Liver (tissue), 8 donors: ENCODE measurements at regions not wholly inside any gene's neighbourhood (a gene's known extent, or its start where the extent isn't known, plus 50 kb on each side); places are given as distances from the start of the nearest gene placed in this dataset.

Experiments used
- DNase-seq: peaks from one replicate; pipeline ENCODE4 v3.0.0-alpha.2; 2017; ENCODE audit warnings: low spot score
- H3K27ac ChIP-seq, 2 donors: one replicate each; pipeline ENCODE4 v1.7.0; 2013; ENCODE audit warnings: inconsistent platforms in 2 of 2, low read length in 2 of 2, control low read depth in 1 of 2, low read depth in 1 of 2, mild to moderate bottlenecking in 1 of 2
- H3K27me3 ChIP-seq, 4 donors: one replicate each; pipeline versions ENCODE4 v1.6.1 to v1.7.0; 2013; ENCODE audit warnings: low read length in 3 of 4, inconsistent platforms in 1 of 4, mild to moderate bottlenecking in 1 of 4, moderate library complexity in 1 of 4; ENCODE audit not compliant: control insufficient read depth in 4 of 4, insufficient read depth in 4 of 4
- H3K36me3 ChIP-seq, 4 donors: one replicate each; pipeline versions ENCODE4 v1.6.1 to v1.7.0; 2013; ENCODE audit warnings: low read length in 3 of 4, mild to moderate bottlenecking in 3 of 4, low read depth in 1 of 4, moderate library complexity in 1 of 4; ENCODE audit not compliant: control insufficient read depth in 4 of 4, insufficient read depth in 3 of 4
- H3K4me1 ChIP-seq, 4 donors: one replicate each; pipeline versions ENCODE4 v1.6.1 to v1.7.0; 2013; ENCODE audit warnings: low read length in 3 of 4, mild to moderate bottlenecking in 3 of 4, moderate library complexity in 1 of 4; ENCODE audit not compliant: control insufficient read depth in 4 of 4, insufficient read depth in 4 of 4
- H3K4me3 ChIP-seq, 3 donors: one replicate each; pipeline versions ENCODE4 v1.6.1 to v1.7.0; 2013; ENCODE audit warnings: low read length in 3 of 3, control low read depth in 1 of 3, low read depth in 1 of 3, mild to moderate bottlenecking in 1 of 3
- H3K9ac ChIP-seq, 2 donors: one replicate each; pipeline ENCODE4 v1.7.0; 2013; ENCODE audit warnings: low read length in 2 of 2, mild to moderate bottlenecking in 2 of 2, moderate library complexity in 2 of 2, control low read depth in 1 of 2, low read depth in 1 of 2
- H3K9me3 ChIP-seq, 4 donors: one replicate each; pipeline versions ENCODE4 v1.6.1 to v1.7.0; 2013; ENCODE audit warnings: low read length in 3 of 4; ENCODE audit not compliant: control insufficient read depth in 4 of 4
- EGR1 ChIP-seq, 2 donors: IDR thresholded peaks; 2 replicates each; pipeline ENCODE4 v1.6.1; 2016 to 2018; ENCODE audit warnings: antibody characterized with exemption in 2 of 2, low read depth in 2 of 2
- FOXA1 ChIP-seq: IDR thresholded peaks from 2 replicates; pipeline ENCODE4 v1.6.1; 2016; ENCODE audit warnings: antibody characterized with exemption
- FOXA2 ChIP-seq: IDR thresholded peaks from 2 replicates; pipeline ENCODE4 v1.6.1; 2016; ENCODE audit warnings: antibody characterized with exemption
- GABPA ChIP-seq, 2 donors: IDR thresholded peaks in 1 of 2; conservative IDR thresholded peaks in 1 of 2; 2 replicates each; pipeline ENCODE4 v1.6.1; 2016; ENCODE audit warnings: antibody characterized with exemption in 2 of 2, mild to moderate bottlenecking in 1 of 2, moderate library complexity in 1 of 2
- HNF4A ChIP-seq, 2 donors: conservative IDR thresholded peaks; 2 replicates each; pipeline ENCODE4 v1.6.1; 2016; ENCODE audit warnings: antibody characterized with exemption in 2 of 2, mild to moderate bottlenecking in 2 of 2
- HNF4G ChIP-seq: IDR thresholded peaks from 2 replicates; pipeline ENCODE4 v1.6.1; 2016; ENCODE audit warnings: antibody characterized with exemption
- JUND ChIP-seq, 2 donors: IDR thresholded peaks; 2 replicates each; pipeline ENCODE4 v1.6.1; 2016; ENCODE audit warnings: antibody characterized with exemption in 2 of 2
- NR2F2 ChIP-seq: IDR thresholded peaks from 2 replicates; pipeline ENCODE4 v1.6.1; 2016; ENCODE audit warnings: antibody characterized with exemption
- RAD21 ChIP-seq, 2 donors: IDR thresholded peaks; 2 replicates each; pipeline ENCODE4 v1.6.1; 2016; ENCODE audit warnings: antibody characterized with exemption in 2 of 2, mild to moderate bottlenecking in 2 of 2
- RXRA ChIP-seq, 2 donors: IDR thresholded peaks; 2 replicates each; pipeline ENCODE4 v1.6.1; 2017 to 2018; ENCODE audit warnings: antibody characterized with exemption in 2 of 2, mild to moderate bottlenecking in 1 of 2
- SP1 ChIP-seq: IDR thresholded peaks from 2 replicates; pipeline ENCODE4 v1.6.1; 2018; ENCODE audit warnings: antibody characterized with exemption, mild to moderate bottlenecking
- TAF1 ChIP-seq: conservative IDR thresholded peaks from 2 replicates; pipeline ENCODE4 v1.6.1; 2016; ENCODE audit warnings: antibody characterized with exemption, mild to moderate bottlenecking
- YY1 ChIP-seq: IDR thresholded peaks from 2 replicates; pipeline ENCODE4 v1.6.1; 2016; ENCODE audit warnings: antibody characterized with exemption, mild to moderate bottlenecking
- WGBS: extraction: QIAGEN DNeasy Blood & Tissue Kit; methylation state at CpG from one replicate; pipeline ENCODE4 v1.1.7; 2013; 5-methylcytosine and 5-hydroxymethylcytosine counted together
- TF ChIP-seq, protein P1 (sequence below): IDR thresholded peaks from 2 replicates; pipeline ENCODE4 v1.6.1; 2016; ENCODE audit warnings: antibody characterized with exemption
- TF ChIP-seq, protein P2 (sequence below): IDR thresholded peaks from 2 replicates; pipeline ENCODE4 v1.6.1; 2016; ENCODE audit warnings: antibody characterized with exemption, mild to moderate bottlenecking
- TF ChIP-seq, protein P3 (sequence below): fragments of 150-350 bp; IDR thresholded peaks from 2 replicates; pipeline ENCODE4 v1.5.1; 2017; ENCODE audit warnings: improper control_type of control experiment, low read depth, low read length; ENCODE audit not compliant: missing input control
- TF ChIP-seq, protein P4 (sequence below): IDR thresholded peaks from 2 replicates; pipeline ENCODE4 v1.6.1; 2016; ENCODE audit warnings: antibody characterized with exemption
- TF ChIP-seq, protein P5 (sequence below): IDR thresholded peaks from 2 replicates; pipeline ENCODE4 v1.6.1; 2016; ENCODE audit warnings: antibody characterized with exemption
- donor health status: healthy.
- donor health status: healthy.
- donor health status: healthy.
- donor health status: healthy.
- donor health status: healthy.

DNA sequence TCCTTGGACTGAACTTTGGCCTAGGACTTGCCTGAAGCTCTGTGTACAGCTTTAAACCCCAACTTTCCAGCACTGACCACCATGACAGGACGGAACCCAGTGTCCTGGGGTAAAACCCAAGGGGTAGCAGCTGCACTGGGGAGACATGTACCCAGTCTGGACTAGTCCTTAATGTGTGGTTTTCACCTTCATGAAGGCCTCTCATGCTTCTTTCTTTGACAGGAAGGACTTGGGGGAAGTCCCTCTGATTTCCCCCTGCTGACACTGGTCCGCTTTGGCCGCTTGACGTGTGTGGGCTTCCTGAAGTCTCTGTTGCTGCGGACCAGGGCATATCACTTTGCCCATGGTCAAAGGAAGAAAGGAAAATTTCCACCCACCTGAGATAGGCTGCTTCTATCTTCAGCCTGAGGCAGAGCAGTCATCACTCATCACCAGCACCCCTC lies 66.3 kb upstream of the PRDX6 start:
- Histone ChIP-seq H3K4me3 (no peak overlapping the region), H3K27me3 (no peaks in the 10 kb centered on the region), H3K27ac (no peak overlapping the region), H3K9ac (no peak overlapping the region), H3K4me1 (peaks cover 0 to 4% (median 0%) of the 10 kb centered on the region in 4 donors), H3K9me3 (no peaks in the 10 kb centered on the region), H3K36me3 (no peaks in the 10 kb centered on the region)
- WGBS: 86% methylated on average over 5 of the region's 5 CpGs
- TF ChIP-seq JUND (IDR thresholded peaks at IDR 0.05) (no peak), HNF4G (no peak), NR2F2 (no peak), TAF1 (no peak), FOXA1 (no peak), FOXA2 (no peak), HNF4A (conservative IDR thresholded peaks at IDR 0.05) (no peak), RXRA (IDR thresholded peaks at IDR 0.05) (no peak), RAD21 (IDR thresholded peaks at IDR 0.05) (no peak), YY1 (no peak), SP1 (no peak), EGR1 (IDR thresholded peaks at IDR 0.05; ENCODE audit: low read depth in 2 of 2) (no peak), GABPA (IDR thresholded peaks at IDR 0.05 in 1 of 2, conservative IDR thresholded peaks at IDR 0.05 in 1 of 2) (no peak)
- TF ChIP-seq, protein P1, sequence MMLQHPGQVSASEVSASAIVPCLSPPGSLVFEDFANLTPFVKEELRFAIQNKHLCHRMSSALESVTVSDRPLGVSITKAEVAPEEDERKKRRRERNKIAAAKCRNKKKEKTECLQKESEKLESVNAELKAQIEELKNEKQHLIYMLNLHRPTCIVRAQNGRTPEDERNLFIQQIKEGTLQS: no peak
- TF ChIP-seq, protein P2, sequence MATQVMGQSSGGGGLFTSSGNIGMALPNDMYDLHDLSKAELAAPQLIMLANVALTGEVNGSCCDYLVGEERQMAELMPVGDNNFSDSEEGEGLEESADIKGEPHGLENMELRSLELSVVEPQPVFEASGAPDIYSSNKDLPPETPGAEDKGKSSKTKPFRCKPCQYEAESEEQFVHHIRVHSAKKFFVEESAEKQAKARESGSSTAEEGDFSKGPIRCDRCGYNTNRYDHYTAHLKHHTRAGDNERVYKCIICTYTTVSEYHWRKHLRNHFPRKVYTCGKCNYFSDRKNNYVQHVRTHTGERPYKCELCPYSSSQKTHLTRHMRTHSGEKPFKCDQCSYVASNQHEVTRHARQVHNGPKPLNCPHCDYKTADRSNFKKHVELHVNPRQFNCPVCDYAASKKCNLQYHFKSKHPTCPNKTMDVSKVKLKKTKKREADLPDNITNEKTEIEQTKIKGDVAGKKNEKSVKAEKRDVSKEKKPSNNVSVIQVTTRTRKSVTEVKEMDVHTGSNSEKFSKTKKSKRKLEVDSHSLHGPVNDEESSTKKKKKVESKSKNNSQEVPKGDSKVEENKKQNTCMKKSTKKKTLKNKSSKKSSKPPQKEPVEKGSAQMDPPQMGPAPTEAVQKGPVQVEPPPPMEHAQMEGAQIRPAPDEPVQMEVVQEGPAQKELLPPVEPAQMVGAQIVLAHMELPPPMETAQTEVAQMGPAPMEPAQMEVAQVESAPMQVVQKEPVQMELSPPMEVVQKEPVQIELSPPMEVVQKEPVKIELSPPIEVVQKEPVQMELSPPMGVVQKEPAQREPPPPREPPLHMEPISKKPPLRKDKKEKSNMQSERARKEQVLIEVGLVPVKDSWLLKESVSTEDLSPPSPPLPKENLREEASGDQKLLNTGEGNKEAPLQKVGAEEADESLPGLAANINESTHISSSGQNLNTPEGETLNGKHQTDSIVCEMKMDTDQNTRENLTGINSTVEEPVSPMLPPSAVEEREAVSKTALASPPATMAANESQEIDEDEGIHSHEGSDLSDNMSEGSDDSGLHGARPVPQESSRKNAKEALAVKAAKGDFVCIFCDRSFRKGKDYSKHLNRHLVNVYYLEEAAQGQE: no peak
- TF ChIP-seq, protein P3, sequence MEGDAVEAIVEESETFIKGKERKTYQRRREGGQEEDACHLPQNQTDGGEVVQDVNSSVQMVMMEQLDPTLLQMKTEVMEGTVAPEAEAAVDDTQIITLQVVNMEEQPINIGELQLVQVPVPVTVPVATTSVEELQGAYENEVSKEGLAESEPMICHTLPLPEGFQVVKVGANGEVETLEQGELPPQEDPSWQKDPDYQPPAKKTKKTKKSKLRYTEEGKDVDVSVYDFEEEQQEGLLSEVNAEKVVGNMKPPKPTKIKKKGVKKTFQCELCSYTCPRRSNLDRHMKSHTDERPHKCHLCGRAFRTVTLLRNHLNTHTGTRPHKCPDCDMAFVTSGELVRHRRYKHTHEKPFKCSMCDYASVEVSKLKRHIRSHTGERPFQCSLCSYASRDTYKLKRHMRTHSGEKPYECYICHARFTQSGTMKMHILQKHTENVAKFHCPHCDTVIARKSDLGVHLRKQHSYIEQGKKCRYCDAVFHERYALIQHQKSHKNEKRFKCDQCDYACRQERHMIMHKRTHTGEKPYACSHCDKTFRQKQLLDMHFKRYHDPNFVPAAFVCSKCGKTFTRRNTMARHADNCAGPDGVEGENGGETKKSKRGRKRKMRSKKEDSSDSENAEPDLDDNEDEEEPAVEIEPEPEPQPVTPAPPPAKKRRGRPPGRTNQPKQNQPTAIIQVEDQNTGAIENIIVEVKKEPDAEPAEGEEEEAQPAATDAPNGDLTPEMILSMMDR: no peak
- TF ChIP-seq, protein P4, sequence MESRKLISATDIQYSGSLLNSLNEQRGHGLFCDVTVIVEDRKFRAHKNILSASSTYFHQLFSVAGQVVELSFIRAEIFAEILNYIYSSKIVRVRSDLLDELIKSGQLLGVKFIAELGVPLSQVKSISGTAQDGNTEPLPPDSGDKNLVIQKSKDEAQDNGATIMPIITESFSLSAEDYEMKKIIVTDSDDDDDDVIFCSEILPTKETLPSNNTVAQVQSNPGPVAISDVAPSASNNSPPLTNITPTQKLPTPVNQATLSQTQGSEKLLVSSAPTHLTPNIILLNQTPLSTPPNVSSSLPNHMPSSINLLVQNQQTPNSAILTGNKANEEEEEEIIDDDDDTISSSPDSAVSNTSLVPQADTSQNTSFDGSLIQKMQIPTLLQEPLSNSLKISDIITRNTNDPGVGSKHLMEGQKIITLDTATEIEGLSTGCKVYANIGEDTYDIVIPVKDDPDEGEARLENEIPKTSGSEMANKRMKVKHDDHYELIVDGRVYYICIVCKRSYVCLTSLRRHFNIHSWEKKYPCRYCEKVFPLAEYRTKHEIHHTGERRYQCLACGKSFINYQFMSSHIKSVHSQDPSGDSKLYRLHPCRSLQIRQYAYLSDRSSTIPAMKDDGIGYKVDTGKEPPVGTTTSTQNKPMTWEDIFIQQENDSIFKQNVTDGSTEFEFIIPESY: no peak
- TF ChIP-seq, protein P5, sequence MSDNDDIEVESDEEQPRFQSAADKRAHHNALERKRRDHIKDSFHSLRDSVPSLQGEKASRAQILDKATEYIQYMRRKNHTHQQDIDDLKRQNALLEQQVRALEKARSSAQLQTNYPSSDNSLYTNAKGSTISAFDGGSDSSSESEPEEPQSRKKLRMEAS: no peak
- no peak for DNase-seq
